B cell (primary cell): ENCODE measurements at regions not wholly inside any gene's neighbourhood (a gene's known extent, or its start where the extent isn't known, plus 50 kb on each side); places are given as distances from the start of the nearest gene placed in this dataset.

ENCODE experiments used
- CTCF ChIP-seq: fragments of 200-600 bp; IDR thresholded peaks from one replicate; pipeline ENCODE4 v1.8.0; 2022; ENCODE audit warnings: antibody characterized with exemption, mild to moderate bottlenecking
- EZH2 ChIP-seq: IDR thresholded peaks from 2 replicates; pipeline ENCODE4 v1.6.1; 2012; ENCODE audit warnings: borderline replicate concordance, low read depth, mild to moderate bottlenecking, moderate library complexity, low read length; ENCODE audit not compliant: insufficient read depth, poor library complexity, severe bottlenecking

GRCh38 chr17:52824542-52824941 is 666.0 kb upstream of the CA10 start:
- TF ChIP-seq CTCF (no peak), EZH2 (no peak)
